Activated CD4-positive, alpha-beta memory T cell treated with anti-CD3 and anti-CD28 coated beads for 36 hours (primary cell): ENCODE measurements at regions not wholly inside any gene's neighbourhood (a gene's known extent, or its start where the extent isn't known, plus 50 kb on each side); places are given as distances from the start of the nearest gene placed in this dataset.

Experiments
- CTCF ChIA-PET: fragments of 350-600 bp; sonication (Branson Sonifier 250); formaldehyde crosslinking; loops from one replicate; lab custom pipeline; 2021; ENCODE audit warnings: antibody characterized with exemption, inconsistent platforms; lab: Charles Lee
- POLR2A ChIA-PET: fragments of 350-600 bp; sonication (Branson Sonifier 250); formaldehyde crosslinking; loops from one replicate; lab custom pipeline; 2021; ENCODE audit warnings: antibody characterized with exemption; lab: Charles Lee
- DNase-seq: peaks from one replicate; pipeline ENCODE4 v3.0.0-alpha.2; 2020
- H3K27ac Mint-ChIP-seq: one replicate; pipeline ENCODE4 v1.8.0; 2021; ENCODE audit warnings: mixed read lengths
- H3K27me3 Mint-ChIP-seq: one replicate; pipeline ENCODE4 v1.8.0; 2021; ENCODE audit warnings: mixed read lengths
- H3K36me3 Mint-ChIP-seq: one replicate; pipeline ENCODE4 v1.8.0; 2021; ENCODE audit warnings: mixed read lengths
- H3K4me1 Mint-ChIP-seq: one replicate; pipeline ENCODE4 v1.8.0; 2021; ENCODE audit warnings: low read depth, mixed read lengths
- H3K4me3 Mint-ChIP-seq: one replicate; pipeline ENCODE4 v1.8.0; 2021; ENCODE audit warnings: mild to moderate bottlenecking, mixed read lengths
- H3K9me3 Mint-ChIP-seq: one replicate; pipeline ENCODE4 v1.8.0; 2021; ENCODE audit warnings: mixed read lengths
- intact Hi-C: fragments of 100-400 bp; cut with micrococcal nuclease; formaldehyde crosslinking; loops from one replicate; pipeline ENCODE4 v1.15.1; 2023

GRCh38 chr5:74239261-74239660 is 401.3 kb downstream of the ENC1 start:
- ChIA-PET POLR2A (no interaction called here), CTCF (no interaction called here)
- intact Hi-C loops = no loop called here
- H3K27ac Mint-ChIP-seq = no peak overlapping the region
- no peaks in the 10 kb centered on the region for H3K36me3 Mint-ChIP-seq
- no peaks in the 10 kb centered on the region for H3K4me1 Mint-ChIP-seq
- H3K27me3 Mint-ChIP-seq = peaks cover 21% of the 10 kb centered on the region
- DNase-seq = no peak
- no peaks in the 10 kb centered on the region for H3K9me3 Mint-ChIP-seq
- H3K4me3 Mint-ChIP-seq = no peak overlapping the region

GRCh38 chr5:74237571-74238145 is 402.9 kb downstream of the ENC1 start:
- Mint-ChIP-seq H3K4me1 (no peaks in the 10 kb centered on the region), H3K27ac (no peak overlapping the region), H3K36me3 (no peaks in the 10 kb centered on the region), H3K4me3 (no peak overlapping the region), H3K27me3 (peaks cover 29% of the 10 kb centered on the region), H3K9me3 (no peaks in the 10 kb centered on the region)
- CTCF ChIA-PET = no interaction called here
- POLR2A ChIA-PET = no interaction called here
- DNase-seq = no peak
- intact Hi-C loops = no loop called here

- peaks cover 39% of the 10 kb centered on the region for H3K27me3 Mint-ChIP-seq
- ChIA-PET POLR2A (no interaction called here), CTCF (no interaction called here)
- no peaks in the 10 kb centered on the region for H3K36me3 Mint-ChIP-seq
- H3K4me3 Mint-ChIP-seq = no peak overlapping the region
- H3K27ac Mint-ChIP-seq = no peak overlapping the region
- intact Hi-C loops = no loop called here
- DNase-seq = no peak
- no peaks in the 10 kb centered on the region for H3K9me3 Mint-ChIP-seq
- H3K4me1 Mint-ChIP-seq = peaks cover 2% of the 10 kb centered on the region
Observed at GRCh38 chr5:74235552-74235951, 405.0 kb downstream of the ENC1 start.

GRCh38 chr5:74233571-74233970 is 407.0 kb downstream of the ENC1 start:
- intact Hi-C loops = no loop called here
- Mint-ChIP-seq H3K9me3 (peaks cover 2% of the 10 kb centered on the region), H3K4me3 (no peak overlapping the region), H3K27me3 (peaks cover 37% of the 10 kb centered on the region), H3K27ac (no peak overlapping the region), H3K4me1 (peaks cover 2% of the 10 kb centered on the region), H3K36me3 (no peaks in the 10 kb centered on the region)
- CTCF ChIA-PET = no interaction called here
- no peak for DNase-seq
- POLR2A ChIA-PET = no interaction called here

- CTCF ChIA-PET = no interaction called here
- Mint-ChIP-seq H3K36me3 (no peaks in the 10 kb centered on the region), H3K27ac (no peak overlapping the region), H3K27me3 (peaks cover 34% of the 10 kb centered on the region), H3K9me3 (peaks cover 2% of the 10 kb centered on the region), H3K4me1 (peaks cover 2% of the 10 kb centered on the region), H3K4me3 (no peak overlapping the region)
- no peak for DNase-seq
- POLR2A ChIA-PET = no interaction called here
- intact Hi-C loops = no loop called here
Observed at GRCh38 chr5:74233091-74233490, 407.4 kb downstream of the ENC1 start.

- DNase-seq = peak; percentile 40
Observed at GRCh38 chr5:74232276-74232675, 408.3 kb downstream of the ENC1 start.

GRCh38 chr5:74231697-74232096 is 408.8 kb downstream of the ENC1 start:
- peaks cover 2% of the 10 kb centered on the region for H3K4me1 Mint-ChIP-seq
- H3K4me3 Mint-ChIP-seq = no peak overlapping the region
- no peaks in the 10 kb centered on the region for H3K36me3 Mint-ChIP-seq
- intact Hi-C loops = no loop called here
- ChIA-PET CTCF (no interaction called here), POLR2A (no interaction called here)
- no peak for DNase-seq
- H3K9me3 Mint-ChIP-seq = peaks cover 2% of the 10 kb centered on the region
- H3K27me3 Mint-ChIP-seq = peaks cover 35% of the 10 kb centered on the region
- H3K27ac Mint-ChIP-seq = no peak overlapping the region

More at GRCh38 chr5:74232276-74232675, 408.3 kb downstream of the ENC1 start:
- peaks cover 2% of the 10 kb centered on the region for H3K4me1 Mint-ChIP-seq
- POLR2A ChIA-PET = no interaction called here
- H3K27ac Mint-ChIP-seq = no peak overlapping the region
- peaks cover 35% of the 10 kb centered on the region for H3K27me3 Mint-ChIP-seq
- H3K9me3 Mint-ChIP-seq = peaks cover 2% of the 10 kb centered on the region
- H3K4me3 Mint-ChIP-seq = no peak overlapping the region
- intact Hi-C loops = no loop called here
- CTCF ChIA-PET = no interaction called here
- no peaks in the 10 kb centered on the region for H3K36me3 Mint-ChIP-seq

GRCh38 chr5:74226716-74227485 is 413.6 kb downstream of the ENC1 start:
- POLR2A ChIA-PET = no interaction called here
- CTCF ChIA-PET = no interaction called here
- H3K4me1 Mint-ChIP-seq = no peaks in the 10 kb centered on the region

GRCh38 chr5:74225587-74225986 is 414.9 kb downstream of the ENC1 start:
- Mint-ChIP-seq H3K27ac (no peak overlapping the region), H3K36me3 (no peaks in the 10 kb centered on the region), H3K9me3 (peaks cover 2% of the 10 kb centered on the region), H3K4me3 (no peak overlapping the region), H3K27me3 (peaks cover 12% of the 10 kb centered on the region), H3K4me1 (no peaks in the 10 kb centered on the region)
- intact Hi-C loops = no loop called here
- POLR2A ChIA-PET = no interaction called here
- DNase-seq = no peak
- CTCF ChIA-PET = no interaction called here

More at GRCh38 chr5:74226716-74227485, 413.6 kb downstream of the ENC1 start:
- intact Hi-C loops = no loop called here
- Mint-ChIP-seq H3K36me3 (no peaks in the 10 kb centered on the region), H3K4me3 (no peak overlapping the region), H3K27me3 (peaks cover 18% of the 10 kb centered on the region), H3K9me3 (peaks cover 2% of the 10 kb centered on the region), H3K27ac (no peak overlapping the region)
- no peak for DNase-seq

GRCh38 chr5:74224331-74224730 is 416.2 kb downstream of the ENC1 start:
- ChIA-PET CTCF (no interaction called here), POLR2A (no interaction called here)
- no peaks in the 10 kb centered on the region for H3K4me1 Mint-ChIP-seq
- DNase-seq = no peak
- no peak overlapping the region for H3K4me3 Mint-ChIP-seq
- no peak overlapping the region for H3K27ac Mint-ChIP-seq
- H3K9me3 Mint-ChIP-seq = no peaks in the 10 kb centered on the region
- no peaks in the 10 kb centered on the region for H3K36me3 Mint-ChIP-seq
- intact Hi-C loops = no loop called here
- H3K27me3 Mint-ChIP-seq = peaks cover 12% of the 10 kb centered on the region

- Mint-ChIP-seq H3K27ac (no peak overlapping the region), H3K4me3 (no peak overlapping the region), H3K36me3 (no peaks in the 10 kb centered on the region), H3K4me1 (no peaks in the 10 kb centered on the region), H3K9me3 (peaks cover 4% of the 10 kb centered on the region), H3K27me3 (peaks cover 8% of the 10 kb centered on the region)
- CTCF ChIA-PET = no interaction called here
- intact Hi-C loops = no loop called here
- POLR2A ChIA-PET = no interaction called here
- no peak for DNase-seq
Observed at GRCh38 chr5:74222806-74223205, 417.7 kb downstream of the ENC1 start.

- DNase-seq = no peak
- no peak overlapping the region for H3K4me3 Mint-ChIP-seq
- H3K9me3 Mint-ChIP-seq = peaks cover 4% of the 10 kb centered on the region
- no peak overlapping the region for H3K27ac Mint-ChIP-seq
- no peaks in the 10 kb centered on the region for H3K4me1 Mint-ChIP-seq
- CTCF ChIA-PET = no interaction called here
- no peaks in the 10 kb centered on the region for H3K36me3 Mint-ChIP-seq
- peaks cover 5% of the 10 kb centered on the region for H3K27me3 Mint-ChIP-seq
- intact Hi-C loops = no loop called here
- POLR2A ChIA-PET = no interaction called here
Observed at GRCh38 chr5:74221413-74221812, 419.1 kb downstream of the ENC1 start.

- H3K9me3 Mint-ChIP-seq = peaks cover 4% of the 10 kb centered on the region
- intact Hi-C loops = no loop called here
- H3K27ac Mint-ChIP-seq = no peak overlapping the region
- H3K27me3 Mint-ChIP-seq = peaks cover 3% of the 10 kb centered on the region
- CTCF ChIA-PET = no interaction called here
- no peaks in the 10 kb centered on the region for H3K4me1 Mint-ChIP-seq
- POLR2A ChIA-PET = no interaction called here
- no peaks in the 10 kb centered on the region for H3K36me3 Mint-ChIP-seq
- H3K4me3 Mint-ChIP-seq = no peak overlapping the region
- no peak for DNase-seq
Observed at GRCh38 chr5:74216012-74216411, 424.5 kb downstream of the ENC1 start.
